Activated CD4-positive, alpha-beta T cell treated with anti-CD3 and anti-CD28 coated beads for 36 hours (primary cell): ENCODE measurements at regions not wholly inside any gene's neighbourhood (a gene's known extent, or its start where the extent isn't known, plus 50 kb on each side); places are given as distances from the start of the nearest gene placed in this dataset.

Experiments used
- ATAC-seq: fragments of 200-7000 bp; cut with Tn5 transposase; one replicate; pipeline ENCODE4 v1.10.0; 2021; ENCODE audit warnings: mild to moderate bottlenecking, moderate library complexity
- CTCF ChIA-PET: fragments of 350-600 bp; sonication (Branson Sonifier 250); formaldehyde crosslinking; loops from one replicate; lab custom pipeline; 2021; ENCODE audit warnings: antibody characterized with exemption; lab: Charles Lee
- POLR2A ChIA-PET: fragments of 350-600 bp; sonication (Branson Sonifier 250); formaldehyde crosslinking; loops from one replicate; lab custom pipeline; 2021; ENCODE audit warnings: antibody characterized with exemption, inconsistent platforms; lab: Charles Lee
- DNase-seq: peaks from one replicate; pipeline ENCODE4 v3.0.0-alpha.2; 2020
- H3K27ac Mint-ChIP-seq: one replicate; pipeline ENCODE4 v1.8.0; 2021; ENCODE audit warnings: mixed read lengths
- H3K27me3 Mint-ChIP-seq: one replicate; pipeline ENCODE4 v1.8.0; 2021; ENCODE audit warnings: mixed read lengths
- H3K36me3 Mint-ChIP-seq: one replicate; pipeline ENCODE4 v1.8.0; 2021; ENCODE audit warnings: low read depth, mixed read lengths
- H3K4me1 Mint-ChIP-seq: one replicate; pipeline ENCODE4 v1.8.0; 2021; ENCODE audit warnings: mixed read lengths
- H3K4me3 Mint-ChIP-seq: one replicate; pipeline ENCODE4 v1.8.0; 2021; ENCODE audit warnings: mild to moderate bottlenecking, moderate library complexity, mixed read lengths
- H3K9me3 Mint-ChIP-seq: one replicate; pipeline ENCODE4 v1.8.0; 2021; ENCODE audit warnings: low read depth, mixed read lengths
- intact Hi-C, 2 experiments: fragments of 100-400 bp; cut with DNase I in 1 of 2; cut with micrococcal nuclease in 1 of 2; formaldehyde crosslinking; loops; one replicate each; pipeline versions ENCODE4 v1.14.2 to v1.15.1; 2022 to 2024; cut with DNase I, micrococcal nuclease

GRCh38 chr7:85474234-85474633, 287.4 kb upstream of the SEMA3D start:
- intact Hi-C loops: loop anchor here in 1 of 2 experiments (10.0 kb wide), 1 partner anchor 1389 kb away; no protein-coding TSS in a partner anchor
- POLR2A ChIA-PET: no interaction called here
- ATAC-seq: no peak
- CTCF ChIA-PET: no interaction called here
- H3K4me1 Mint-ChIP-seq: peaks cover 7% of the 10 kb centered on the region
- no peak overlapping the region for H3K4me3 Mint-ChIP-seq
- H3K27ac Mint-ChIP-seq: no peak overlapping the region
- no peaks in the 10 kb centered on the region for H3K36me3 Mint-ChIP-seq
- no peaks in the 10 kb centered on the region for H3K9me3 Mint-ChIP-seq
- H3K27me3 Mint-ChIP-seq: no peaks in the 10 kb centered on the region
- DNase-seq: no peak

GRCh38 chr7:85471740-85472139, 284.9 kb upstream of the SEMA3D start:
- H3K27ac Mint-ChIP-seq: no peak overlapping the region
- intact Hi-C loops: loop anchor here in 1 of 2 experiments (10.0 kb wide), 1 partner anchor 1387 kb away; no protein-coding TSS in a partner anchor
- no peaks in the 10 kb centered on the region for H3K9me3 Mint-ChIP-seq
- no peak overlapping the region for H3K4me3 Mint-ChIP-seq
- DNase-seq: peak; percentile 16
- H3K4me1 Mint-ChIP-seq: peaks cover 7% of the 10 kb centered on the region
- no peaks in the 10 kb centered on the region for H3K36me3 Mint-ChIP-seq
- ChIA-PET POLR2A (no interaction called here), CTCF (no interaction called here)
- peak; percentile 83 for ATAC-seq
- H3K27me3 Mint-ChIP-seq: no peaks in the 10 kb centered on the region

DNA sequence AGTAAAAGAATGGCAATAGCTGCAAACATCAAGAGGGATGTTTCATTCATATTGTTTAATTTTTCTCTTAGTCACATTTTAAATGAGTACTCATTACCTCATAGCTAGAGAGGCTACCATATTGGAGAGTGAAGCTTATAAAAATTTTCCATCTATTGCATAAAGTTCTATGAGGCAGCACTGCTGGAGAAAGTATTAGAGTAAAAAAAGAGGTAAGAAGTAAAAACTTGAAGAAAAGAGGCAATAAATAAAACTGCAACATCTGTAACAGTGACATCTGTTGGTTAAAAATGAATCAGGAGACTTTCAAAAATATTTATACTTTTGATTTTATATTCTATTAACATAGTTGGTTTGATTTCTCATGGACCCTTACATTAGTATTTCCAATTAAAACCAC, 284.5 kb upstream of the SEMA3D start:
- POLR2A ChIA-PET: no interaction called here
- Mint-ChIP-seq H3K4me3 (no peak overlapping the region), H3K4me1 (peaks cover 7% of the 10 kb centered on the region), H3K36me3 (no peaks in the 10 kb centered on the region), H3K27me3 (no peaks in the 10 kb centered on the region), H3K27ac (no peak overlapping the region), H3K9me3 (no peaks in the 10 kb centered on the region)
- intact Hi-C loops: loop anchor here in 1 of 2 experiments (10.0 kb wide), 1 partner anchor 1387 kb away; no protein-coding TSS in a partner anchor
- DNase-seq (no peak), ATAC-seq (peak; percentile 37)
- CTCF ChIA-PET: no interaction called here

DNA sequence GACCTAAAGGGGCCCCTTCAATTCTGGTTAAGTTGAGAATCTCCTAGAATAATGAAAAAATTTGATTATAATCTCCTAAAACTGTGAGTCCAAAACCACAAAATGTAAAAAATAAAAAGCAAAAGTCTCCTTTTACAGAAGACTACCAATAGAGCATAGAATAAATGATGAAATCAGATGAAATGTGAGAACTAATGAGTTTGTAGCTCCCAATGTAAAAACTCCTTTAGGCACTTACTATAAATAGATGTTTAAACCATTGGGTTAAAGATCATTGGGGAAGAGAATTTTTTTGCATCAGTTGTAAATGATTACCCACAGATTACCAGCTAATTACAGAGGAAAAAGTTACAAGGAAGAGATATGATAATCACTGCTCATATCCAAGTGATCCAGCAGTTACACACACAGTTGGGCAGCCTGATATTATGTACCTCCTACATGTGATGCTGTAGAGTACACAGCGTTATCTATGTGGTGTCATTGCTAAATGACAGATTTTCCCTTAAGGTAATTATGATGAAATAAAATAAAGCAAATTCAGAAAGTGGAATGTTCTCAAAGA, 282.7 kb upstream of the SEMA3D start:
- Mint-ChIP-seq H3K4me1 (peaks cover 7% of the 10 kb centered on the region), H3K27ac (no peak overlapping the region), H3K9me3 (no peaks in the 10 kb centered on the region), H3K27me3 (no peaks in the 10 kb centered on the region), H3K4me3 (no peak overlapping the region), H3K36me3 (no peaks in the 10 kb centered on the region)
- ATAC-seq (no peak), DNase-seq (no peak)
- CTCF ChIA-PET: no interaction called here
- intact Hi-C loops: loop anchor here in 1 of 2 experiments (10.0 kb wide), 2 partner anchors 435 to 1385 kb away; no protein-coding TSS in a partner anchor
- POLR2A ChIA-PET: no interaction called here

DNA sequence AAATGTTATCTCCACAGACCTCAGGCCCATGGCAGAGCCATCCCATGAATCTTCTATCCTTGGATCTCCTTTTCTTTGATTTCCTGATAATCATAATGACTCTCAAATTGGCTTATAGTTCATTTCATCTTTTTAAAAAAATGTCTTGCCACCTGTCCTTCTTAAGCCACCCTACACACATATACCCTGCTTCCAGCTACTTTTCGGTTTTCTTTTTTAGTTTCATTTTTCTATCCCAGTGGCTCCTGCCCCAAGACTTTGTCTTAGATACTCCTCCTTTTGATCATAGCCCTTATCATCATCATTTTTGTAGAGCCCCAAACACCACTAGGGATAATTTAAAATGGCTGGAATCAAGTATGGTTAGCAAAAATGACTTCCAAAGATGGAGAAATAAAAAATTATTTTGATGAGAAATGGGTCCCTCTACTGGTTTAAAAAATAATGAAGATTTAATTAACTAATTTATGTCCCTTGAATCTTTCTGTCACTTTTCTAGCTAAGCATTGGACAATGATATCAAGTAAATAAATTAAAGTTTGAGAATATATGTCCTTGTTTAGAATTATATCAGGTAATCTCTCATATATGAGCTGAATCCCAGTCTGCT, 277.3 kb upstream of the SEMA3D start:
- CTCF ChIA-PET: interaction anchor here (0.8 to 1.5 kb wide), 3 partner anchors 10 to 278 kb away, joined by 3 to 4 read pairs (median 4); no protein-coding TSS in a partner anchor
- no peaks in the 10 kb centered on the region for H3K4me1 Mint-ChIP-seq
- intact Hi-C loops: loop anchor here in 1 of 2 experiments (10.0 kb wide), 1 partner anchor 429 kb away; no protein-coding TSS in a partner anchor

DNA sequence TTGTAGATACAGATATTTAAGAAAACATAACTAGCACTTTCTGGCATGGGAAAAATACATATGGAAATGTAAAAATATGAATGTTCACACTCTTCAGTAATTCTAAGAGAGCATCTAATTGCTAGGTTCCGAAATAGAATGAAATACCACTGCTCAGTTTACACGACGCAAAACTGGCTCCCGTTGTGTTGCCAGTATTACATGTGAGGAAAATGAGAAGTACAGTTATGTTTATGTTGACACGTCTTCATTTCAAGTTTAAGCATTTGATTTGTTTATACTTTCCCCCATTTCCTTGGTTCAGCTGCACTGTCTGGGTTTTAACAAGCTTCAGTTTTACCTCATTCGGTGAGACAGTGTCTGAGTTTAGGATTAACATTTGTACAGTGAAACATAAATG, 275.8 kb upstream of the SEMA3D start:
- intact Hi-C loops: loop anchor here in 1 of 2 experiments (10.0 kb wide), 1 partner anchor 428 kb away; no protein-coding TSS in a partner anchor
- Mint-ChIP-seq H3K9me3 (no peaks in the 10 kb centered on the region), H3K27ac (no peak overlapping the region), H3K27me3 (no peaks in the 10 kb centered on the region), H3K4me3 (no peak overlapping the region), H3K36me3 (no peaks in the 10 kb centered on the region), H3K4me1 (no peaks in the 10 kb centered on the region)
- ATAC-seq (no peak), DNase-seq (no peak)
- ChIA-PET CTCF (no interaction called here), POLR2A (no interaction called here)

More for the DNA sequence above, 277.3 kb upstream of the SEMA3D start:
- no peaks in the 10 kb centered on the region for H3K36me3 Mint-ChIP-seq
- H3K27me3 Mint-ChIP-seq: no peaks in the 10 kb centered on the region
- no peak overlapping the region for H3K27ac Mint-ChIP-seq
- POLR2A ChIA-PET: no interaction called here
- no peak for DNase-seq
- no peak overlapping the region for H3K4me3 Mint-ChIP-seq
- ATAC-seq: no peak
- no peaks in the 10 kb centered on the region for H3K9me3 Mint-ChIP-seq

DNA sequence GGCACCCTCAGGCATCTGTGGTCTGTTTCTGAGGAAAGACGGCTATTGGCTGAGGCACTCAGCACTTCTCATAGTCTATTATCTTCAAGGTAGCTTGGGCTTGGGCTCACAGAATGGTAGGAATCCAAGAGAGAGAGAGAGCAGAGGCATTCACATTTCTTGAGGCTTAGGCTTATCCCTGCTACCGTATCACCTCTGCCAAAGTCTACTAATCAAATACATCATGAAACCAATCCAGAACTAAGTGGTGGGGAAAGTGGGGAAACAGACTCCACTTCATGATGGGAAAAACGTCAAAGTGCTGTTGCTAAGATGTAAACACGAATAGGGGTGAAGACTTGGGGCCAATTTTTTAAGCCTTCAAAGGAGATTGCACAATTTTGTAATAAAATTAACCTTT, 271.1 kb upstream of the SEMA3D start:
- H3K27ac Mint-ChIP-seq: no peak overlapping the region
- no peaks in the 10 kb centered on the region for H3K36me3 Mint-ChIP-seq
- ChIA-PET CTCF (no interaction called here), POLR2A (no interaction called here)
- H3K27me3 Mint-ChIP-seq: no peaks in the 10 kb centered on the region
- H3K9me3 Mint-ChIP-seq: no peaks in the 10 kb centered on the region
- H3K4me1 Mint-ChIP-seq: no peaks in the 10 kb centered on the region
- DNase-seq: no peak
- H3K4me3 Mint-ChIP-seq: no peak overlapping the region
- intact Hi-C loops: no loop called here
- no peak for ATAC-seq

- Mint-ChIP-seq H3K9me3 (no peaks in the 10 kb centered on the region), H3K4me3 (no peak overlapping the region), H3K36me3 (no peaks in the 10 kb centered on the region), H3K4me1 (no peaks in the 10 kb centered on the region), H3K27ac (no peak overlapping the region), H3K27me3 (no peaks in the 10 kb centered on the region)
- DNase-seq (no peak), ATAC-seq (no peak)
- ChIA-PET CTCF (no interaction called here), POLR2A (no interaction called here)
- intact Hi-C loops: no loop called here
Observed at GRCh38 chr7:85456254-85456653, 269.4 kb upstream of the SEMA3D start.

- DNase-seq (no peak), ATAC-seq (no peak)
- Mint-ChIP-seq H3K27me3 (no peaks in the 10 kb centered on the region), H3K36me3 (no peaks in the 10 kb centered on the region), H3K4me1 (no peaks in the 10 kb centered on the region), H3K27ac (no peak overlapping the region), H3K9me3 (no peaks in the 10 kb centered on the region), H3K4me3 (no peak overlapping the region)
- ChIA-PET CTCF (interaction anchor here (1.0 kb wide), 1 partner anchor 11 kb away, joined by 3 read pairs; no protein-coding TSS in a partner anchor), POLR2A (no interaction called here)
- intact Hi-C loops: no loop called here
Observed at GRCh38 chr7:85454904-85455303, 268.0 kb upstream of the SEMA3D start.

- Mint-ChIP-seq H3K27ac (no peak overlapping the region), H3K9me3 (no peaks in the 10 kb centered on the region), H3K36me3 (no peaks in the 10 kb centered on the region), H3K4me1 (no peaks in the 10 kb centered on the region), H3K27me3 (no peaks in the 10 kb centered on the region), H3K4me3 (no peak overlapping the region)
- ATAC-seq (no peak), DNase-seq (no peak)
- ChIA-PET CTCF (interaction anchor here (1.0 kb wide), 1 partner anchor 38 kb away, joined by 3 read pairs; no protein-coding TSS in a partner anchor), POLR2A (no interaction called here)
- intact Hi-C loops: no loop called here
Observed at GRCh38 chr7:85452674-85453073, 265.8 kb upstream of the SEMA3D start.

DNA sequence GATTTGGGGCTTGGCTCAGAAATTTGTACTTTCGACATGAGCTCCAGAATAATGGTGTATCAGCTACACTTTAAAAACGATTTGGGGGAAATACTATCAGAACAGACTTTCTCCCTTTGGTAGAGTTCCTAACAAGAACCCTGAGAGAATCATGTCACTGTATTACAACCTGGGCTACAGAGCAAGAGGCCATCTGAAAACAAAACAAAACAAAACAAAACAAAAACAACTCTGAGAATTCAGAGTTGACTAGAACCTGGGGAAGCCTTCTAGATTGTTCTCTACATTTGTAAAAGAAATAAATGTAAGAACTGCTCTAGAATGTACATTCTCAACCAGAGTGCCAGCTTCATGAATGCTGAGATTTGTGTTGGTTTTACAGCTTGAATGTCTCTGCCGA, 262.6 kb upstream of the SEMA3D start:
- no peaks in the 10 kb centered on the region for H3K27me3 Mint-ChIP-seq
- no peaks in the 10 kb centered on the region for H3K4me1 Mint-ChIP-seq
- ATAC-seq: no peak
- POLR2A ChIA-PET: no interaction called here
- no peaks in the 10 kb centered on the region for H3K36me3 Mint-ChIP-seq
- CTCF ChIA-PET: interaction anchor here (0.7 kb wide), 1 partner anchor 12 kb away, joined by 3 read pairs; no protein-coding TSS in a partner anchor
- DNase-seq: no peak
- no peaks in the 10 kb centered on the region for H3K9me3 Mint-ChIP-seq
- no peak overlapping the region for H3K4me3 Mint-ChIP-seq
- intact Hi-C loops: no loop called here
- no peak overlapping the region for H3K27ac Mint-ChIP-seq

GRCh38 chr7:85447004-85447403, 260.1 kb upstream of the SEMA3D start:
- CTCF ChIA-PET: no interaction called here
- POLR2A ChIA-PET: no interaction called here
- intact Hi-C loops: no loop called here
- H3K9me3 Mint-ChIP-seq: no peaks in the 10 kb centered on the region
- no peak for DNase-seq
- no peak overlapping the region for H3K4me3 Mint-ChIP-seq
- H3K27ac Mint-ChIP-seq: no peak overlapping the region
- no peaks in the 10 kb centered on the region for H3K27me3 Mint-ChIP-seq
- no peaks in the 10 kb centered on the region for H3K36me3 Mint-ChIP-seq
- ATAC-seq: no peak
- H3K4me1 Mint-ChIP-seq: no peaks in the 10 kb centered on the region
